Fibroblast of the conjunctiva (primary cell): ENCODE measurements at regions not wholly inside any gene's neighbourhood (a gene's known extent, or its start where the extent isn't known, plus 50 kb on each side); places are given as distances from the start of the nearest gene placed in this dataset.

Experiments used
- DNase-seq: peaks from one replicate; pipeline ENCODE4 v3.0.0-alpha.2; 2010; ENCODE audit warnings: low read depth

- DNase-seq, result no peak
Measured at GRCh38 chr2:217117523-217117922, 257.7 kb upstream of the TNP1 start.

- no peak for DNase-seq
Measured at GRCh38 chr2:217116610-217117009, 256.7 kb upstream of the TNP1 start.

- no peak for DNase-seq
Measured at GRCh38 chr2:217114117-217114516, 254.3 kb upstream of the TNP1 start.

GRCh38 chr2:217113491-217113890, 253.6 kb upstream of the TNP1 start:
- DNase-seq, result no peak

DNA sequence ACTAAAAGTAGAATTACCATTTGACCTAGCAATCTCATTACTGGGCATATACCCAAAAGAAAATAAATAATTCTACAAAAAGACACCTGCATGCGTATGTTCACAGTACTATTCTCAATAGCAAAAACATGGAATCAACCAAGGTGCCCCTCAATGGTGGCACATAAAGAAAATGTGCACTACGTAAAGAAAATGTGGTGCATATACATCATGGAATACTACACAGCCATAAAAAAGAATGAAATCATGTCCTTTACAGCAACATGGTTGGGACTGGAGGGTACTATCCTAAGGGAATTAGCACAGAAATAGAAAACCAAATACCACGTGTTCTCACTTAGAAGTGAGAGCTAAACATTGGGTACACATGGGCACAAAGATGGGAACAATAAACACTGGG, 250.7 kb upstream of the TNP1 start:
- no peak for DNase-seq

- no peak for DNase-seq
Measured at GRCh38 chr2:217108575-217109027, 248.7 kb upstream of the TNP1 start.

- no peak for DNase-seq
Measured at GRCh38 chr2:217108086-217108485, 248.2 kb upstream of the TNP1 start.

GRCh38 chr2:217107480-217107879, 247.6 kb upstream of the TNP1 start:
- DNase-seq, result no peak

DNA sequence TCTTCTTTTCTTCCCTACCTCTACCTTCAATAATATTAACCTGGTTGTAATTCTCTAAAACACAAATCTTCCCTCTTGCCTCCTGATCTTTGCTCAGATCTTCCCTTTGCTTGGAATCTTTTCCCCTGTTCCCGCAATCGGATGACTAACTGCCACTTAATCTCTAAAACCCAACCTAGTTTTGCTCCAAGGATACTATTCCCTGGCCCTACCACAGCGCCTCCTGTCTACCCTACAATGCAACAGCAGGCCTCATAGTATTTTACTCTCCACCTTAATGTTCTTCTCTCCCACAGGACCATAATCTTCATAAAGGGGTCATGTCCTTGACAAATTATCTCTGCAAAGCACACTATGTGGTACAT, 246.8 kb upstream of the TNP1 start:
- no peak for DNase-seq

GRCh38 chr2:217105733-217106649, 246.1 kb upstream of the TNP1 start:
- peak; percentile 64 for DNase-seq

DNA sequence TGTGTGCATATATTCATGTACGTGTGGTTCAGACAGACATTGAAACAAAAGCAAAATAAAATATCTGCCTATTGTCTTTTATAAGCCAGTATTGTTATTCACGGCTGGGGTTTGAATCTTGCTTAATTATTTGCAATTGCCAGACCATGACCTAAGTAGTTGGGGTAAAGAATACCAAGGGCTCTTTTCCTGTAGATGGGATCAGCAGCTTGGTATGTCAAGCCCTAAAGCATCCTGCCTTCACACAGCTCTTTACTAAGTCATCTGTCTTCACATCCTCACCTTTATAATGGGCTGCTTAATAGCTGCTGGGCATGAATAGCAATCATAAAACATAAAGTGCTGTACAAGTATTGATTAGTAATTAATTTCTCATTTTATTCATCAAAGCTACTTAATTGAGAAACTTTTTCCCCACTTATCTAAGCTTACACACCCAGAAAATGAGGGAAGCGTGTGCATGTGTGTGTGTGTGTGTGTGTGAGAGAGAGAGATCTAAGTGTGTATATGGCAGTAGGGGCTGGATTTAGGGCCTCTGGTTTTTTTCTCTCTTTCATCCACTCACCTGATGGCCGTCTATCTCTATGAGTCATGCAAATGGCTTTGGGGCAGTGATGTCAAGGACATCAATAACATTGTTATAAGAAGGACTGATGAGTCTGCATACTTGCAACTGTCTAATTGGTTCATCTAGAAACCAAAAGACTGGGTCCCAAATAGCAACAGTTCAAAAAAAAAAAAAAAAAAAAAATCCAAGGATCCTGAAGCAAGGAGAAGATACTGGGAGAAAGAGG, 244.1 kb upstream of the TNP1 start:
- no peak for DNase-seq

GRCh38 chr2:217102956-217103355, 243.1 kb upstream of the TNP1 start:
- DNase-seq, result no peak

DNA sequence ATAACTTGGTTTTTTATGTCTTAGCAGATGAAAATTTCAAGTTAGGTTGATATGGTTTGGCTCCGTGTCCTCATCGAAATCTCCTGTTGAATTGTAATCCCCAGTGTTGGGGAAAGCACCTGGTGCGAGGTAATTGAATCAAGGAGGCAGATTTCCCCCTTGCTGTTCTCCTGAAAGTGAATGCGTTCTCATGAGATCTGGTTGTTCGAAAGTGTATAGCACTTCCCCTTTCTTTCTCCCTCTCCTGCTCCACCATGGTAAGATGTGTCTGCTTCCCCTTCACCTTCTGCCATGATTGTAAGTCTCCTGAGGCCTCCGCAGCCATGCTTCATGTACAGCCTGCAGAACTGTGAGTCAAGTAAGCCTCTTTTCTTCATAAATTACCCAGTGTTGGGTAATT, 242.1 kb upstream of the TNP1 start:
- DNase-seq, result no peak

GRCh38 chr2:217099561-217099960, 239.7 kb upstream of the TNP1 start:
- DNase-seq, result peak; percentile 83

DNA sequence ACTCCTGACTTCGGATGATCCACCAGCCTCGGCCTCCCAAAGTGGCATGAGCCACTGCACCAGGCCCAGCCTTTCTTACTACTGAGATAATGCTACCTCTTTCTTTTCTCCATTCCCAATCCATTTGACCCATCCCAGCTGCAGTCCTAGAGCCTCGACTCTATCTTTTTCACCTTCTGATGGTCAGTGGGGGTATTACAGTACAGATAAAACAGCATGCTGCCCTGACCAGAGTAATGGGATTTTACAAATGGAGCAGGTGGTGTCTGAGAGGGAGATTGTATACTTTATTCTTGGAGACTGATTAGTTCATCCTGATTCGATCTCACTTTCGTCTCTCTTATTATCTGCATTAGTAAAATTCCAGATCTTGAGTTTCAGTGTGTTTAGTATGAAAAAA, 238.6 kb upstream of the TNP1 start:
- no peak for DNase-seq

- DNase-seq, result no peak
Measured at GRCh38 chr2:217097346-217097745, 237.5 kb upstream of the TNP1 start.

DNA sequence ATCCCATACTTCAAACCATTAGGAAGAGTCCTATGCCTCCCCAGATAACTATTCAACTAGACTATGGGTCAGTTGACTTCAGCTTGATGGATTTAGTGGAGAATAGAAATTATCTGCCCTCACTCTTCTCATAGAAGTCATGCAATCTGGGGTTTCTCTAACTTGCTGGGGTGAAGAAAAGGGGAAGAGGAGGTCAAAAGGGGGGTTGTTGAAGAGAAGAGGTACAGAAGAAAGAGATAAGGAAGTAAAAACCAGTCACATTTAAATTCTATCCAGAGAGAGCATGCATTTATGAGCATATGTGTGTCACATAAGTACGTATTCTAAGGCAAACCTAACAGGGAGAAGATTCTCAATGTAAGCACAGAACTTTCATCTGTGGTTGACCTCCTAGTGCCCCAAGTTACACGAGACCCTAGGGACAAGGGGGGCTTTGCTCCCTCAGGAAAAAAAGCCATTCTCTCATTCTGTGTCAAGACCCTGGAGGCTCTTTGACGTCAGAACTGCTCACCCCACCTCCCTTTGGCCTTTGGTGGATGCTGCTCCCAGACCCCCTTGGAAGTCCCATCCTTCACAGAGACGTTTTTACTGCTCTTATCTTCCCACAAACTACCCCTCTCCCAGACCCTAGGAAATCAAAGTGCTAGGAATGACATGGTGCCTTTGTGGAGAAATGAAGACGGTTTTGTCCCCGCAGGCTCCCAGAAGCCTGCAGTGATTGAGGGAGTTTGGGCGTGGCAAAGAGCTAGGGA, 236.8 kb upstream of the TNP1 start:
- DNase-seq, result no peak

DNA sequence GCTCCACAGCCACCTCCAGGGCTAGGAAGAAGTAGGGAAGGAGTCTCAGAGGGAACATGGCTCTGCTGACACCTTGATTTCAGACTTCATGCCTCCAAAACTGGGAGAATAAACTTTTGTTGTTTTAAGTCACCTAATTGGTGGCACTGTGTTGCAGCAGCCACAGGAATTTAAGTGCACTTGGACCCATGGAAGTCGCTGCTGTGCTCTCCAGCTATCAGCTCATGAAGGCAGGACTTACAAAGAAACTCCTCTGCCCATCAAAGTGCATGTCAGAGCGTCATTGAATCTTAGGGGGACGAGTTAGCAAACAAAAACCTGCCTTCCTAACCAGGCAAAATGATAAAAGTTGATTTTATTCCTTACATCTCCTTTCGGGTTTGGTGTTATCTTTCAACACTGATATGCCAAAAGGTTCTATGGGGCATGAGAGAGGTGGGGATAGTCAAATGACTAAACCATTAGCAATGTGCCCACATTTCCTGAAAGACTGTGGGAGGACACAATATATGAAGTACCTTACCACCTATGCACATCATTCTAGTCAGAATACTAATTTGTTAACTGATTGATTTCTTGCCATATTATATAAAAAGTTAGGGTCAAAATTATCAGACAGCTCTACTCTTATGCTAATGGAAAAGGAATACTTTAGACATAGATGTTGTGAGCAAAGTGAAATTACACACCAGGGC, 235.8 kb upstream of the TNP1 start:
- no peak for DNase-seq

GRCh38 chr2:217092710-217093379, 233.0 kb upstream of the TNP1 start:
- DNase-seq, result no peak

- DNase-seq, result no peak
Measured at GRCh38 chr2:217091531-217091930, 231.7 kb upstream of the TNP1 start.

GRCh38 chr2:217090884-217091283, 231.0 kb upstream of the TNP1 start:
- DNase-seq, result no peak
